ENCODE measurements at regions not wholly inside any gene's neighbourhood (a gene's known extent, or its start where the extent isn't known, plus 50 kb on each side); places are given as distances from the start of the nearest gene placed in this dataset.

- TF ChIP-seq RARB (CRISPR knock-in tag; IDR thresholded peaks at IDR 0.05) (no peak), ZFP3 (CRISPR knock-in tag; IDR thresholded peaks at IDR 0.05) (no peak), ZFP30 (CRISPR knock-in tag; IDR thresholded peaks at IDR 0.05) (no peak), PATZ1 (CRISPR knock-in tag; IDR thresholded peaks at IDR 0.05; ENCODE audit: borderline replicate concordance) (no peak), ZNF70 (CRISPR knock-in tag; IDR thresholded peaks at IDR 0.05) (no peak), TCF4 (CRISPR knock-in tag; IDR thresholded peaks at IDR 0.05; ENCODE audit: borderline replicate concordance) (no peak), SNAI2 (CRISPR knock-in tag; IDR thresholded peaks at IDR 0.05) (no peak), ISL1 (CRISPR knock-in tag; IDR thresholded peaks at IDR 0.05) (no peak), GLIS3 (CRISPR knock-in tag; IDR thresholded peaks at IDR 0.05) (no peak), TOX (CRISPR knock-in tag; IDR thresholded peaks at IDR 0.05; ENCODE audit: borderline replicate concordance) (no peak), CREB5 (CRISPR knock-in tag; IDR thresholded peaks at IDR 0.05; ENCODE audit: low read depth) (no peak)
Observed at GRCh38 chr15:98113327-98113726, 152.8 kb downstream of the ARRDC4 start.
